Embryonic facial prominence (tissue), 1 donor: ENCODE measurements at regions not wholly inside any gene's neighbourhood (a gene's known extent, or its start where the extent isn't known, plus 50 kb on each side); places are given as distances from the start of the nearest gene placed in this dataset.
"Not testable (repeated sequence)": the region's sequence is repeated elsewhere in the genome, so short reads cannot be mapped to it uniquely, and the experiment has no call there.

Experiments
- DNase-seq: peaks from one replicate; pipeline ENCODE4 v3.0.0-alpha.2; 2016; ENCODE audit errors: extremely low spot score

- DNase-seq: no peak
These were observed 286.6 kb downstream of the COL11A1 start for GRCh38 chr1:102821707-102822106.

GRCh38 chr1:102800406-102800805, 307.9 kb downstream of the COL11A1 start:
- no peak for DNase-seq

GRCh38 chr1:102799496-102799895, 308.8 kb downstream of the COL11A1 start:
- no peak for DNase-seq

GRCh38 chr1:102798718-102799117, 309.6 kb downstream of the COL11A1 start:
- DNase-seq: no peak

- no peak for DNase-seq
These were observed 311.9 kb downstream of the COL11A1 start for GRCh38 chr1:102796429-102796828.

- no peak for DNase-seq
These were observed 317.3 kb downstream of the COL11A1 start for GRCh38 chr1:102790997-102791396.

- not testable (repeated sequence) for DNase-seq
These were observed 318.4 kb downstream of the COL11A1 start for GRCh38 chr1:102789951-102790350.

- no peak for DNase-seq
These were observed 324.8 kb downstream of the COL11A1 start for GRCh38 chr1:102783487-102783886.

- no peak for DNase-seq
These were observed 326.2 kb downstream of the COL11A1 start for GRCh38 chr1:102782144-102782543.

- DNase-seq: no peak
These were observed 332.3 kb downstream of the COL11A1 start for GRCh38 chr1:102776071-102776470.

GRCh38 chr1:102772831-102773230, 335.5 kb downstream of the COL11A1 start:
- DNase-seq: no peak

GRCh38 chr1:102758418-102758817, 349.9 kb downstream of the COL11A1 start:
- DNase-seq: no peak

GRCh38 chr1:102757363-102757762, 351.0 kb downstream of the COL11A1 start:
- no peak for DNase-seq

GRCh38 chr1:102751111-102751510, 357.2 kb downstream of the COL11A1 start:
- DNase-seq: no peak

- no peak for DNase-seq
These were observed 365.9 kb downstream of the COL11A1 start for GRCh38 chr1:102742426-102742825.

GRCh38 chr1:102733491-102734236, 374.7 kb downstream of the COL11A1 start:
- no peak for DNase-seq

- DNase-seq: no peak
These were observed 375.4 kb downstream of the COL11A1 start for GRCh38 chr1:102732927-102733326.

GRCh38 chr1:102726417-102726816, 381.9 kb downstream of the COL11A1 start:
- no peak for DNase-seq

GRCh38 chr1:102724741-102725140, 383.6 kb downstream of the COL11A1 start:
- no peak for DNase-seq

GRCh38 chr1:102715150-102715549, 393.2 kb downstream of the COL11A1 start:
- no peak for DNase-seq

GRCh38 chr1:102699524-102699923, 408.8 kb downstream of the COL11A1 start:
- DNase-seq: no peak

- no peak for DNase-seq
These were observed 415.0 kb downstream of the COL11A1 start for GRCh38 chr1:102693345-102693744.

GRCh38 chr1:102691592-102692090, 416.7 kb downstream of the COL11A1 start:
- DNase-seq: no peak

GRCh38 chr1:102687383-102687782, 420.9 kb downstream of the COL11A1 start:
- no peak for DNase-seq
